ENCODE measurements at regions not wholly inside any gene's neighbourhood (a gene's known extent, or its start where the extent isn't known, plus 50 kb on each side); places are given as distances from the start of the nearest gene placed in this dataset.

GRCh38 chr5:166050531-166050930 lies 2240.9 kb upstream of the WWC1 start:
- no peaks in the 10 kb centered on the region for H3K27me3 ChIP-seq (ENCODE audit: insufficient read depth, low read depth, low read length)
- no peak overlapping the region for H3K4me3 ChIP-seq (ENCODE audit: low read length)
- H3K4me2 ChIP-seq (ENCODE audit: low read length) = no peak overlapping the region
- no peaks in the 10 kb centered on the region for H3K36me3 ChIP-seq (ENCODE audit: insufficient read depth, low read length)
- H2AFZ ChIP-seq (ENCODE audit: low read depth, low read length) = no peak overlapping the region
- no peak overlapping the region for H3K27ac ChIP-seq (ENCODE audit: low read length)
- no peaks in the 10 kb centered on the region for H3K9me3 ChIP-seq (ENCODE audit: low read length)
- no peak for TF ChIP-seq EP300 (conservative IDR thresholded peaks at IDR 0.05; ENCODE audit: poor library complexity, severe bottlenecking)
- no peak for TF ChIP-seq MXI1 (conservative IDR thresholded peaks at IDR 0.05; ENCODE audit: poor library complexity, severe bottlenecking)
- TF ChIP-seq TAF1 (IDR thresholded peaks at IDR 0.05; ENCODE audit: low read depth) = no peak
- H3K9ac ChIP-seq (ENCODE audit: low read length) = no peak overlapping the region
- no peaks in the 10 kb centered on the region for H3K79me2 ChIP-seq (replicated peaks; ENCODE audit: insufficient read depth, low read length)
- H4K20me1 ChIP-seq (ENCODE audit: insufficient read depth) = no peaks in the 10 kb centered on the region
- no peaks in the 10 kb centered on the region for H3K9me2 ChIP-seq (ENCODE audit: insufficient read depth, low read length)
- H3F3A ChIP-seq (ENCODE audit: insufficient read depth, low read length, poor library complexity, severe bottlenecking) = peaks cover 3% of the 10 kb centered on the region

GRCh38 chr5:166058660-166059059 lies 2232.8 kb upstream of the WWC1 start:
- Histone ChIP-seq H3K9me3 (ENCODE audit: low read length) (no peaks in the 10 kb centered on the region), H3K9ac (ENCODE audit: low read length) (no peak overlapping the region), H2AFZ (ENCODE audit: low read depth, low read length) (no peak overlapping the region), H3K36me3 (ENCODE audit: insufficient read depth, low read length) (no peaks in the 10 kb centered on the region), H3K79me2 (replicated peaks; ENCODE audit: insufficient read depth, low read length) (no peaks in the 10 kb centered on the region), H3K27ac (ENCODE audit: low read length) (no peak overlapping the region), H4K20me1 (ENCODE audit: insufficient read depth) (no peaks in the 10 kb centered on the region), H3K4me3 (ENCODE audit: low read length) (no peak overlapping the region), H3K9me2 (ENCODE audit: insufficient read depth, low read length) (no peaks in the 10 kb centered on the region), H3K4me2 (ENCODE audit: low read length) (no peak overlapping the region), H3F3A (ENCODE audit: insufficient read depth, low read length, poor library complexity, severe bottlenecking) (no peaks in the 10 kb centered on the region), H3K27me3 (ENCODE audit: insufficient read depth, low read depth, low read length) (no peaks in the 10 kb centered on the region)
- TF ChIP-seq MXI1 (conservative IDR thresholded peaks at IDR 0.05; ENCODE audit: poor library complexity, severe bottlenecking) (no peak), POLR2AphosphoS5 (IDR thresholded peaks at IDR 0.05) (peak; percentile 28)

GRCh38 chr5:166062094-166062493 lies 2229.4 kb upstream of the WWC1 start:
- TF ChIP-seq POLR2AphosphoS5 (IDR thresholded peaks at IDR 0.05) (peak; percentile 73), EP300 (conservative IDR thresholded peaks at IDR 0.05; ENCODE audit: poor library complexity, severe bottlenecking) (peak; percentile 94), MXI1 (conservative IDR thresholded peaks at IDR 0.05; ENCODE audit: poor library complexity, severe bottlenecking) (no peak), SMC3 (conservative IDR thresholded peaks at IDR 0.05; ENCODE audit: poor library complexity) (peak; percentile 29), REST (IDR thresholded peaks at IDR 0.05; ENCODE audit: borderline replicate concordance) (peak; percentile 84)
- no peaks in the 10 kb centered on the region for H3K9me2 ChIP-seq (ENCODE audit: insufficient read depth, low read length)
- H4K20me1 ChIP-seq (ENCODE audit: insufficient read depth) = no peaks in the 10 kb centered on the region
- no peak overlapping the region for H3K9ac ChIP-seq (ENCODE audit: low read length)
- H3K36me3 ChIP-seq (ENCODE audit: insufficient read depth, low read length) = no peaks in the 10 kb centered on the region
- peak overlapping the region; percentile 33 for H3K27ac ChIP-seq (ENCODE audit: low read length)
- H3K9me3 ChIP-seq (ENCODE audit: low read length) = no peaks in the 10 kb centered on the region
- H3K4me3 ChIP-seq (ENCODE audit: low read length) = no peak overlapping the region
- no peak overlapping the region for H2AFZ ChIP-seq (ENCODE audit: low read depth, low read length)
- no peaks in the 10 kb centered on the region for H3F3A ChIP-seq (ENCODE audit: insufficient read depth, low read length, poor library complexity, severe bottlenecking)
- H3K27me3 ChIP-seq (ENCODE audit: insufficient read depth, low read depth, low read length) = no peaks in the 10 kb centered on the region
- H3K79me2 ChIP-seq (replicated peaks; ENCODE audit: insufficient read depth, low read length) = no peaks in the 10 kb centered on the region
- peak overlapping the region; percentile 1 for H3K4me2 ChIP-seq (ENCODE audit: low read length)

- H3K36me3 ChIP-seq (ENCODE audit: insufficient read depth, low read length) = no peaks in the 10 kb centered on the region
- H4K20me1 ChIP-seq (ENCODE audit: insufficient read depth) = no peaks in the 10 kb centered on the region
- no peaks in the 10 kb centered on the region for H3K9me3 ChIP-seq (ENCODE audit: low read length)
- no peak overlapping the region for H2AFZ ChIP-seq (ENCODE audit: low read depth, low read length)
- peak overlapping the region; percentile 1 for H3K4me2 ChIP-seq (ENCODE audit: low read length)
- peak overlapping the region; percentile 26 for H3K27ac ChIP-seq (ENCODE audit: low read length)
- H3K4me3 ChIP-seq (ENCODE audit: low read length) = no peak overlapping the region
- H3K9me2 ChIP-seq (ENCODE audit: insufficient read depth, low read length) = no peaks in the 10 kb centered on the region
- no peaks in the 10 kb centered on the region for H3K27me3 ChIP-seq (ENCODE audit: insufficient read depth, low read depth, low read length)
- no peak overlapping the region for H3K9ac ChIP-seq (ENCODE audit: low read length)
- no peaks in the 10 kb centered on the region for H3K79me2 ChIP-seq (replicated peaks; ENCODE audit: insufficient read depth, low read length)
- H3F3A ChIP-seq (ENCODE audit: insufficient read depth, low read length, poor library complexity, severe bottlenecking) = no peaks in the 10 kb centered on the region
- TF ChIP-seq CTCF (IDR thresholded peaks at IDR 0.05; ENCODE audit: poor library complexity, severe bottlenecking) = no peak
- TF ChIP-seq POLR2AphosphoS5 (IDR thresholded peaks at IDR 0.05) = no peak
- no peak for TF ChIP-seq SMC3 (conservative IDR thresholded peaks at IDR 0.05; ENCODE audit: poor library complexity)
- no peak for TF ChIP-seq RAD21 (conservative IDR thresholded peaks at IDR 0.05)
- TF ChIP-seq EZH2 (IDR thresholded peaks at IDR 0.05; ENCODE audit: borderline replicate concordance, insufficient read depth, low read length, poor library complexity, severe bottlenecking) = no peak
- no peak for TF ChIP-seq REST (IDR thresholded peaks at IDR 0.05; ENCODE audit: borderline replicate concordance)
- TF ChIP-seq MXI1 (conservative IDR thresholded peaks at IDR 0.05; ENCODE audit: poor library complexity, severe bottlenecking) = no peak
Observed at GRCh38 chr5:166062719-166063118, 2228.7 kb upstream of the WWC1 start.
